NCI-H82 treated with DMSO at 0.1 percent for 48 hours (cell line): ENCODE measurements at regions not wholly inside any gene's neighbourhood (a gene's known extent, or its start where the extent isn't known, plus 50 kb on each side); places are given as distances from the start of the nearest gene placed in this dataset.
"Not testable (repeated sequence)": the region's sequence is repeated elsewhere in the genome, so short reads cannot be mapped to it uniquely, and the experiment has no call there.

ENCODE experiments used
- DNase-seq: peaks from one replicate; lab custom pipeline; 2025; ENCODE audit not compliant: unreplicated experiment; lab: John Stamatoyannopoulos, UW

DNA sequence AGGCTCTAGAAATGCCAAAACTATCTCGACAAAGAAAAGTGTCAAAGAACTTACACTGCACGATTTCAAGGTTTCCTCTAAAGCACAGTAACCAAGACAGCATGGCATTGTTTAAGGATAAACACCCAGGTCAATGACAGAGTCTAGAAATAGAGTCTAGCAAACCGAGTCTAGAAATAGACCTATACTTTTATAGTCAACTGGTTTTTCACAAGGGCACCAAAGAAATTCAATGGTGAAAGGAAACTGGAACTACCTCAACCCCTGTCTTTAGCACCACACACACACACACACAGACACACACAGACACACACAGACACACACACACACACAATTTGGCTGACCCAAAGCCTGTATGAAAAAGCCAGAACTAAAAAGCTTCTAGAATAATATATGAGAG, 67.1 kb upstream of the PGBD5 start:
- no peak for DNase-seq

DNA sequence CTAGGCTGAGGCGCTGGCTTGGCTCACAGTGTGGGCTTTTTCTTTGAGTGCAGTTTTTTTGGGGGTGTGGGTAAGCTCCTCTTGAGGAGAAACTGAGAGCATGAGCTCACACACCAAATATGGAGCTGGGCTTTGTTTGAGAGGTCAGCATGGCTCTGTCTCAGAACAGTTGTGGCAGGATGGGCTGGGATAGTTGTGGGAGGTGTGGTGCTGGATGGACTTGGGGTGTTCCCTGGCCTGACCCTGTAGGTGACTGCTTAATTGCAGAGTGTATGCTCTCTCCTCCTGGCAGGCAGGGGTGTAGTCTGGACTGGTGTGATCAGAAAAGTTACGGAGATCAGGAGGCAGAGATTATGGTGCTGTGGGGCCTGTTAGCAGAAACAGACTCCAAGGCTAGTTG, 64.3 kb upstream of the PGBD5 start:
- no peak for DNase-seq

DNA sequence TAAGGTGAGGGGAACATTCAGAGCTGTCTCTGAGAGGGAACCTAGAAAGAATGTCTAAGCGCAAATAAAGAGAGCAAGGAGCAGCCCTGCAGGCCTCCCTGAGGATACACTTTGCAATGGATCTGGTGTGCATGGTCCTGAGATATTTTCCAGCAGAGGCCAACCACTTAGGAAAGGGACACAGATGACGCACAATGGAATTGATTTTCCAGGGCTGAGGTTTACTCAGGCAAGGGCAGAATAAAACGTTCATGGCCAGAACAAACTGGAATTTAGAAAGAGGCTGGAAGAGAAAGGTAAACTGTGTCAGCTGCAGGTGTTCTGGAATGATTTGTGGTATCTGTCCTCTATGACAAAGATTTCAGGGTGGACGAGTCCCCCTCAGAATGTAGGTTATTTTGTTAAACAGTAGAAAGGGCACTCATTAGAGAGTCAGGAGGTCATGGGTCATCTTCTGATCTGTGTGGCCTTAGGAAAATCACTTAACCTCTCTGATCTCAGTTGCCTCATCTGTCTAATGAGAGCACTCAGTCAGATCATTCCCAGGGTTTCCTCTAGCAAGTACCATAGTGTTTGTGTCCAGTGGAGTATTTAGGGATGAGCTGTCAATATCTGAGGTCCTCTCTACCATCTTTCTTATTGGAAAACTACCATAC, 61.8 kb upstream of the PGBD5 start:
- no peak for DNase-seq

DNA sequence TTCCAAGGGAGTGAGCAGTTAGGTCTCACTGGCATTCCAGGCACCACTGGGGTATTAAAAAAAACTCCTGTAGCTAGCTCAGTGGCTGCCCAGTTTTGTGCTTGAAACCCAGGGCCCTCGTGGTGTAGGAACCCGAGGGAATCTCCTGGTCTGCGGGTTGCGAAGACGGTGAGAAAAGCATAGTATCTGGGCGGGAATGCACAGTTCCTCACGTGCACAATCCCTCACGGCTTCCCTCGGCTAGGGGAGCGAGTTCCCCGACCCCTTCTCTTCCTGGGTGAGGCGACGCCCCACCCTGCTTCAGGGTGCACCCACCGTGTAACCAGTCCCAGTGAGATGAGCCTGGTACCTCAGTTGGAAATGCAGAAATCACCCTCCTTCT, 50.5 kb upstream of the PGBD5 start:
- DNase-seq, result no peak

DNA sequence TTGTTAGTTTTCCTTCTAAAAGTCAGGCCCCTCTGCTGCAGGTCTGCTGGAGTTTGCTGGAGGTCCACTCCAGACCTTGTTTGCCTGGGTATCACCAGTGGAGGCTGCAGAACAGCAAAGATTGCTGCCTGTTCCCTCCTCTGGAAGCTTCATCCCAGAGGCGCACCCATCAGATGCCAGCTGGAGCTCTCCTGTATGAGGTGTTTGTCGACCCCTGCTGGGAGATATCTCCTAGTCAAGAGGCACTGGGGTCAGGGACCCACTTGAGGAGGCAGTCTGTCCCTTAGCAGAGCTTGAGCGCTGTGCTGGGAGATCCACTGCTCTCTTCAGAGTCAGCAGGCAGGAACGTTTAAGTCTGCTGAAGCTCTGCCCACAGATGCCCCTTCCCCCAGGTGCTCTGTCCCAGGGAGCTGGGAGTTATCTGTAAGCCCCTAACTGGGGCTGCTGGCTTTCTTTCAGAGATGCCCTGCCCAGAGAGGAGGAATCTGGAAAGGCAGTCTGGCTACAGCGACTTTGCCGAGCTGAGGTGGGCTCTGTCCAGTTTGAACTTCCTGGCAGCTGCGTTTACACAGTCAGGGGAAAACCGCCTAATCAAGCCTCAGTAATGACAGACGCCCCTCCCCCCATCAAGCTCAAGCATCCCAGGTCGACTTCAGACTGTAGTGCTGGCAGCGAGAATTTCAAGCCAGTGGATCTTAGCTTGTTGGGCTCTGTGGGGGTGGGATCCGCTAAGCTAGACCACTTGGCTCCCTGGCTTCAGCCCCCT, 49.9 kb upstream of the PGBD5 start:
- not testable (repeated sequence) for DNase-seq
